Skeletal muscle cell (primary cell): ENCODE measurements at regions not wholly inside any gene's neighbourhood (a gene's known extent, or its start where the extent isn't known, plus 50 kb on each side); places are given as distances from the start of the nearest gene placed in this dataset.
A peak's percentile ranks its signal among the peaks of the same experiment; 100 is the strongest.

Experiments used
- DNase-seq: peaks from one replicate; pipeline ENCODE4 v3.0.0-alpha.2; 2010; ENCODE audit warnings: low read depth
- H3K4me3 ChIP-seq: 2 replicates; pipeline ENCODE4 v1.5.1; 2011; ENCODE audit warnings: low read depth, mild to moderate bottlenecking, control low read depth, low read length, moderate library complexity

DNA sequence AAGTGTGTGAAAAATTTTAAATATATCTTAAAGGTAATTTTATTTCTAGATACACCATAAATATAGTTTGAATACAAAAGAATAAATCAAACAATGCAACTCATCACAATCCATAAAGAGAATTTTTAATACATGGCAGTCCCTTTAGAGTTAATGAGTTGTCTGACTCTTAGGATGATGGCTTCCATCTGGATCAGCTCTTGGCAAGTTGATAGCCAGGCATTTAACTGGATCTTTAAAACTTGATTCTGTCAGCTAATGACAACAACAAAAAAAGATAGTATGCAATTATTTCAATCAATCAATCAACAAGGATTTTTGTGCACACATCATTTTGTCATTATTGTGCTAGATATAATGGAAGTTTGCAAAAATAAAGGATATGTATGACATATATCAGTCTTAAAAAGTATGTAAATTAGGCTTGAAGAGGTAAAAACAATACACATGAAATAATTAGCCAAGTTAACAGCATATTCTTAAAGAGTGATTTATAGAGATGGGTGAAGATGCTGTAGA lies 174.9 kb upstream of the PCDH18 start:
- DNase-seq = no peak
- H3K4me3 ChIP-seq = no peak overlapping the region

DNA sequence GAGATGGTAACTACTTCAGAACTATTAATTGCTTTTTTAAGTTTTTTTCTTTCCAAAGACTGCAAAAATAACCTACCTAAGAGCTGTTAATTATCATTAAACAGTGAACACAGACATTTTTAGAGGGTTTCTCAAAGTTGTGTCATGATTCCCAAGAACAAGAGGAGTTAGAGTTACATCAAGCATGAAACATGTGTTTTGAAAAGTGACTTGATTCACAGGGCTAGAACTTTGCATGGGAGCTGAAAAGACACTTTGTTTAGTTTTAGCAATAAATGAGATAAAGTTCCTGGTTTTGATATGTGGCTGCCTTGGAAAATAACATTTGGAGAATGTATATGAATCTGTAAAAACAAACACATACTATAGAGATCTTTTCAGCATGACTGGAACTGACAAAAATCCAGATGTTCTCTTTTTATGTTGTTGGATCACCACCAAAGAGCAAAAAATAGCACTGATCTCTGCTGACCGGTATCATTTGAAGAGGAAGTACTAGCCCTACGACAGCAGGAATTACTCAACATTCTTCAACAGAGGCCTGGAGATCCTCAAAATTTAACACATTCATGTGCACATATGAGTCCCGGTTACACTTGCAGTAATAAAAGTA lies 173.0 kb upstream of the PCDH18 start:
- no peak overlapping the region for H3K4me3 ChIP-seq
- peak; percentile 90 for DNase-seq

DNA sequence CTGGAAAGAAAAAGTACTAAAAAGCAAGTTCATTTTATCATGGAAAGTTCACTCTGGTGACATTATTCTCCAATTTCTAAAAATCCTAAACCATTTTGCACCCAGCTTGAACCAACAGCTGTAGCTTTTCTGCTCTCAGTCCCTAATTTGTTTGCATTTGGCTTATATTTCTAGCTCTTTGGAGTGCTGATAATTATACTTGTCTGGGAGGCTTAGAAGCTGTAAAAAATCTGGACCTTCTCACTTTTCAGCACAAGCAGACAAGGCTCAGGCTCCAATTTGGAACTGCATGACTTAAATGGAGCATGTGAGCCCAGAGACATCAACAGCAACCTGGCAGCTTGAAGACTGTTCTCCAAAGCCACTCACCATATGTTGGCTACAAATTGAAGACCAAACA lies 170.9 kb upstream of the PCDH18 start:
- DNase-seq = no peak
- H3K4me3 ChIP-seq = no peak overlapping the region

DNA sequence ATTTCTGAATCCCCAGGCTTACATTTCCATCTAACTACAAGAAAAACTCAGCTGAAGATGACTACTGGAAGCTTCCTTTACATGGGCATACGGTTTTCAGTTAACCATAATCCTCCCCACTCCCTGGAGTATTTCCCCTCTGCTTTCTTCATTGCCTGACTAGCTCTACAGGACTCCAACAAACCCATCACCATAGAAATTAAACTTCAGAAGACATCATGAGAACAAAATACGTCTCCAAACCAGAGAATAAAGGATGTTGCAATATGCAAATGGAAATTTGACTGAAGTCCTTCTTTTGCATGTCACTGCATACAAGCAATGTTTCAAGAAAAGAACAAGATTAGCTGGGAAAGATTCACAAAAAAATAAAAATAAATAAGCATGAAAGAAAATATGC lies 170.2 kb upstream of the PCDH18 start:
- DNase-seq = no peak
- H3K4me3 ChIP-seq = no peak overlapping the region

DNA sequence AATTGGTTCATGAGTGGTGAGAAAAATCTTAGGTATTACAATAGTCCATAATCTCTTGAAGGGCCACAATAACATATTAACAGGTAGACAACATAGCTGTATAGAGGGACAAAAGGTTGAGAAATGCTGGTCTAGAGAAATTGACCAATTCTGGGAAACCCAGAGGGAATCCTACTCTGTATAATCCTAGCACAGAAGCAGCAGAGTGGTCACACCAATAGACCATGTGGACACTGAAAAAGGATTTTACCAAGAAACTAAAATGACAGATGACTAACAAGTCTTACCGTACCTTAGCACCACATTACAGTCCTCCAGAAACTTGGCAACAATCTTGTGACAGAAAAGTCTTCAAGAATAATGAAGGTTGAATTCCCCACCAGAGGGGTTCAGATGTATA lies 169.1 kb upstream of the PCDH18 start:
- DNase-seq = no peak
- no peak overlapping the region for H3K4me3 ChIP-seq

DNA sequence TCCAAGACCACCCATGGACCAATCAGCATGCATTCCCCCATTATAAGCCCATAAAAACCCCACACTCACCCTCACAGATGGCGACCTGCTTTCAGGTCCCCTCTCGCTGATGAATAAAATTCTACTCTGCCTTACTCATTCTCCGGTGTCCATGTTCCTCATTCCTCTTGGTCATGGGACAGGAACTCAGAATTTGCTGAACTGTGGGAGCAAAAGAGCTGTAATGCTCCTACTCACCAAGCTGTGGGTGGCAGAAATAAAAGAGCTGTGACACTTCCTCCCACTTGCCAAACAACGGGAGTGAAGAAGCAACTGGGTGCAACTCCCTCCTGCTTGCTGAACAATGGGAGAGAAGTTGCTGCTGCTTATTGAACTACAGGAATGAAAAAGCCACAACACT lies 168.5 kb upstream of the PCDH18 start:
- no peak for DNase-seq
- H3K4me3 ChIP-seq = no peak overlapping the region

DNA sequence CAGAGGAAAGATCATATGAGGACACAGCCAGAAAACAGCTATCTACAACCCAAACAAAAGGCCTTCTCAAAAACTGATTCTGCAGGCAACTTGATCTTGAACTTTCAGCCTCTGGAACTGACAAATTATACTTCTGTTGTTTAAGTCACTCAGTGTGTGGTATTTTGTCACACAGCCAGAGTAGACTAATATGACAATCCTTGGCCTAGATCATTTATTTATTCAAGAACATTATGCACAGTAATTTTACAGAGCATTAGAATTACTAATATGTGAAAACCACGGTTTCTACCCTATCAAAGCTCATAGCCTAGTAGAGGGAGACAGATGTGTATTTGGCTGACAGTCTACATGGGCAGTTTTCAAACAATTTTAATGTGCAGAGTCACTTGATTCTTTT lies 167.8 kb upstream of the PCDH18 start:
- H3K4me3 ChIP-seq = no peak overlapping the region
- no peak for DNase-seq

DNA sequence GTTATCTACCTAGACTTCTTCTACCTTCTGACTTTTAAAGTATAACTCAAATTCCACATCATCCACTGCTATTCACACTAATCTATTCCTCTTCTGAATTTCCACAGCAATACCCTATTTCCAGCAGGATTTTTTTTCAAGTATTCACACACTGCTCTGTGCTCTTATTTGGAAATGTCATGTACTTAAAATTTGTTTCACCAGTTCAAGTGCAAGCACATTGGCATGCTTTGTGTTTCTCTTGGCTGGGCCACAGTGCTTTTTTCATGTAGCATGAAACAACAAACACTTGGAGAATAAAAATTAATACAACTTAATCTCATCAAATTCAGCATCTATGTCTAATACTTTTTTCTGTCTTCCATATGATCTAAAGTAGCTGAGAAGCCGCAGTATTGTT lies 161.8 kb upstream of the PCDH18 start:
- DNase-seq = no peak
- H3K4me3 ChIP-seq = no peak overlapping the region

DNA sequence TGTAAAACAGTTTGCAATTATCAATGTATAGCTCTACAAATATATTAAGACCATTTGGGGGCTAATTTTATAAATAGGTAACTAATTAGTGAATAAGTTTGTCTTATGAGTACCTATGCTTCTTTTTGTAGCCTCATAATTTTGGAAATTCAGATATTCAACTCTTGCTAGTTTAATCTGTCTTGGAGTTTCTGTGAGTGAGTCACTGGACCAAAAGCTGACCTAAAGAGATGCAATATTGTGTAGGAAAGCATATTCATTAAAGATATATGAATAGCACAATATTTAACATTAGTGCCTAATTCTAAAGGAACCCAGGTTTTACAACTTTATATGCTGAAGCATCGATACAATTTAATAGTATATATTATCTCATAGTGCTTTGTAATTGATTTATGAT lies 161.3 kb upstream of the PCDH18 start:
- H3K4me3 ChIP-seq = no peak overlapping the region
- DNase-seq = no peak

DNA sequence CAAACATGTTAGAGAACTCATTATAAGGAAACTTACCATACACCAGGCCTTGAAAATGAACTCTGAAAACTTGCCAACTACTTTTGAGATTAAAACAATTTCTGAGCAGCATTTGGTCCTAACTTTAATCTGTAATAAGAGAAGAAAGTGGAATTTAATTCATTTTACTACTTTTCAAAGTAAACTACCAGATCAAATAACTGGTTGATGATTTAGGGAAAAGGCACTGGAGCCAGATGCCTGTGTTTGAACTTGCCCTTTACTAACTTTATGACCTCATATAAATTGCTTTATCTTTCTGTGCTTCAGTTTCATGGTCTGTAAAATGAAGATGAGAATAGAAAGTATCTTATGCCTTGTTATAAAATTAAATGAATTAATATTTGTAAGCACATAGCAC lies 159.9 kb upstream of the PCDH18 start:
- DNase-seq = no peak
- H3K4me3 ChIP-seq = no peak overlapping the region

DNA sequence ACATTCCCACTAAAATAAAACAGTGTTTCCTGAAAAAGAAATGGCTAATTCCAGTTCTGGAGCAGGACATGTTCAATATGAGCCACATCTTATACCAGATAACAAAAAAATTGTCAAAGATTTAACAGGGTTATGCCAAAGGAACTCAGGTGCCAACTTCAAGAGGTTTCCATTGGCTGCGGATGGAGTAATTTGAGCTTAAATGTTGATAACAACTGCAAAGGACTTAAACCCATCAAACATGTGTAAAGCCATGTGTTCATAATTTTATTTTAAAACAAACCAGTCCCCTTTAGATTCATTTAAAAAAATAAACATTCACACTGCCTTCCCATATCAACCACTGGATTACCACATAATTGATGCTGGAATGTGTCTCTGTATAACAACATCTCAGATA lies 156.4 kb upstream of the PCDH18 start:
- H3K4me3 ChIP-seq = no peak overlapping the region
- DNase-seq = no peak

DNA sequence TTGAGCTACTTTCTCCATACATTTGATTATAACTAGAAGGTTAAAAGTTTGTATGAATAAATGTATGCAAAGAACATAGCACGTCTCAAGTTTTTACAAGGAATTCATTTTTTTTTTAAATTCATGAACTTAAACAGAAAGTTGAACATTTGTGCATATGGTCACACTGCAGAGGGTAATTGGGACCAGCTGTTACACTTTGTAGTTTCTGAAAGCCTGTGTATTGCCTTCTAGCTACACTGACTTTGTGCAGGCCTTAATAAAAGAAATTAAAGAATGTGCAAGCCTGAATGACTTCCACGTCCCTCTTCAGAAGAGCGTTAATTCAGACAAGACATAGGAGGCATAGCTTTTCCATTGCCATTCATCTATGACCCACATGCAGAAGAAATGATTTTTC lies 153.1 kb upstream of the PCDH18 start:
- DNase-seq = no peak
- H3K4me3 ChIP-seq = no peak overlapping the region

DNA sequence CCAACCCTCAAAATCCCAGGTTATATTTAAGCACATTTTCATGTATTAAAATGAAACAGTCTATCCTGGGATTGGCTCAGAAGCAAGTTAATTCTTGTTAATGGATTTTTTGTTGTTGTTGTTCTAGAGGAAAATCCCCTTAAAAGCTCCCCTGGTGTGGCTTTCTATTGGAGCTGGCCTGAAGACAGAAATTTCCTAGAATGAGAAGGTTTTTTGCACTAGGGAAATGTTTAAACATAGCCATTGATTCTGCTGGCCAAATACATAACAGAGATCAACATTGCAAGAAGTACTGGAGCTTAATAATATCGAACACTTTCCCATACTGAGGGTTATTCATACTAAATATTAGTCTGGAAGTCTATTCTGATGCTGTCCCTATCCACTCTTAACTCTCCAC lies 148.8 kb upstream of the PCDH18 start:
- DNase-seq = no peak
- no peak overlapping the region for H3K4me3 ChIP-seq

DNA sequence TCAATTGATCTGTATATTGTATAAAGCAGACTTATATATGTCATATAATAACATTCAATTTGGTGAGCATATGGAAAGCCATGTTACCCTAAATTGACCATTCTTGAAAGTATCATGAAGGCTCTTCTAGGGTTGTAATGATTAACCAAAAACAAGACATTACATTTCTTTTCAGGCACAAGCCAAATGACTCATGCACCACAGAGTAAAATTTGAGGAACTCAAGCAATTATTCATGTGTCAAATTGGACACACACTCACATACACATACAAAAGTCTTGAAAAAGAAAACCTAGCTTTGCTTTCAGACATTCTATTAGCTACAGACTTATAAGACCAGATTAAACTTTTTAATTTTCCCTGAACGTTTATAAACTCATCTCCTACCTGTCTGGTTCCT lies 146.5 kb upstream of the PCDH18 start:
- DNase-seq = peak; percentile 68
- H3K4me3 ChIP-seq = no peak overlapping the region

DNA sequence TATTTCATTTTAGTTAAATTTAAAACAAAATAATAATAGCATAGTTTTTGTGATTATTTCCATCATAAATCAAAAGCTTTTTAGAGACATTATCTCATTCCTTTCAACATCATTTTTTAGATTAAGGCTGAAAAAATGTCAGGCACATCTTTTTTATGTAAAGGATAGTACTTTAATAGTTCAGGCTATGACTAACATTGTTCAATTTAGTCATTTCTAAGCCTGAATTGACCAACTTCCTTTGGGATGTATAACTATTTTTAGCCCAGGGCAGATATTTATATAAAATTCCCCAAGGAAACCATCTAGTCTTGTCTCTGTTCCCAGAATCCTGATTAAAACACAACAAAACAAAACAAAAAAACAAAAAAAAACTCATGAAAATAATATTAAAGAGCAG lies 145.6 kb upstream of the PCDH18 start:
- H3K4me3 ChIP-seq = no peak overlapping the region
- DNase-seq = peak; percentile 56

DNA sequence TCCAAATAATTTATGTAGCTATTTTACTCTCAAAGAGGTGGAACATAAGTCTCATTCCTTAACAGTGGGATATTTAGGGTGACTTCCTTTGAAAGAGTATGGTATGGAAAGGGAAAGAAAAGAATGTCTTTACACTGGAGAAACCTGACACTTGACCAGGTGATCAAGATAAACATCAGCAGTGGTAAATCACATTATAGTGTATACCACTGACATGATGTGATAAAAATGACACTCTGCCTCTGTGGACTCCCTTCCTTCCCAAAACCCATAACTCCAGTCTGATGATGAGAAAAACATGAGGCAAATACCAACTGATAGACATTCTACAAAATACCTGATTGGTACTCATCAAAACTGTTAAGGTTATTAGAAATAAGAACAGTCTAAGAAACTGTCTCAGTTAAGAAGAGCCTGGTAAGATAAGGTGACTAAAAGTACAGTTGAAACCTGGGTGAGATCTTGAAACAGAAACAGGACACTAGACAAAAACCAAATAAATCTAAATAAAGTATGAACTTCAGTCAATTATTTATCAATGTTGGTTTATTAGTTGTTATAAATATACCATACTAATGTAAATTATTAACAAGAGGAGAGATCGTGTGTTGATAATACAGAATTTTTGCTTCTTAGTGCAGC lies 144.2 kb upstream of the PCDH18 start:
- H3K4me3 ChIP-seq = no peak overlapping the region
- DNase-seq = no peak

DNA sequence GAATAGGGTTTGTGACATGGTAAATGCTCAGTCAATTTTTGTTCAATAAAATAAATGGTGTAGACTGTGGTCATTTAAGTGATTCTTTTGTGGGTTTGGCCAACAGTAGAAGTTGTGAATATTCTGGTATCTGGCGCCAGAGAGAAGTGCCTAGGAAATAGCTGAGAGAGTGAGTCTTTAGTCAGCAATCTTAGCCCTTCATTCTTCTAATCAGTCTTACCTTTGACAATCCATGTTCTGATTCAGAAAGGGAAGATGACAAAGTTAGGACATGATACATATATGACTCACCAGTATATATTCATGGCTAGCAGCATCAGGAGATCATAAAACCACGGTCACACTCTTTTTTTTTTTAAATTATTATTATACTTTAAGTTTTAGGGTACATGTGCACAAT lies 141.8 kb upstream of the PCDH18 start:
- no peak for DNase-seq
- no peak overlapping the region for H3K4me3 ChIP-seq

DNA sequence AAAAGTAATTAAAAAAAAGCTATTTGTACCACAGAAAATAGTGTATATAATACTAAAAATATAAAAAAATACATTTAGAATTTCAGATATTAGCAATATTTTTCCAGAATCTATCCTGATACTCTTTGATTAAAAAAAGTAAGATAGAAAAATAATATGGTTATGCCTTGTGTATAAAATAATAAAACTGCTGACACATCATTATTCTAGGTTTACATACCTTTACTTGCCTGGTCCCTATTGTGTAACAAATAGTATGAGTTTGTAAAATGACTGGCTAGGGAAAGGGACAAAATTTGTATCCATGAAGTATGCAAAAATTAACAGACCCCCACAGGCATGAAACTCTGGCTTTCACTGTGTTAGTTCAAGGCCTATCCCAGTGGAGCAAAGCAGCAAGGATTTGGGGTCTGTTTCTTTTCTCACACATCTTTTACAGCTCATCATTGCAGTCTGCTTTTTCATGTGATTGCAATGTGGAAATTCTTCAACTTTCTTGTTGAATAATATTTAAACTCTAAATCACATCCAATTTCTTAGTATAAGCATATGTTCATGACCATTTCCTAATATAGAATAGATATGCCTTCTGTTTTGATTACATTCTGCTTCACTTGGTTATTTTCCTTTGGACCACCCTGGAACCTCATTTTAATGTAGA lies 136.7 kb upstream of the PCDH18 start:
- no peak for DNase-seq
- no peak overlapping the region for H3K4me3 ChIP-seq

DNA sequence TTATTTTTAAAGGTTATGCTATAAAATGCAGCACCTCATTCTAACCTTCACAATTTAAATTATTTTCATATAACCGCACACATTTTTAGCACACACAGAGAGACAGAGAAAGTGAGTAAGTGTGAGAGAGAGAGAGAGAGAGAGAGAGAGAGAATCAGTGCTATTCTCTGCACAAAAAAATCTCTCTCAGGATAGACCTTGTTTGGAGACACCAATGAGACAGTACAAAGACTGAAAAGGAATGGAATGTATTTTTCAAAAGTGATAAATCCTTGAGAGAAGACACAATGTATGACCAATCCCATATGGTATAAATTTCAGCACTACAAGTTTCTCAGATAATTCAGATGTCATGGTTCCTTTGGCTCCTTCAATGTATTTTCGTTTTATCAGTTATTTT lies 132.1 kb upstream of the PCDH18 start:
- DNase-seq = peak; percentile 43

DNA sequence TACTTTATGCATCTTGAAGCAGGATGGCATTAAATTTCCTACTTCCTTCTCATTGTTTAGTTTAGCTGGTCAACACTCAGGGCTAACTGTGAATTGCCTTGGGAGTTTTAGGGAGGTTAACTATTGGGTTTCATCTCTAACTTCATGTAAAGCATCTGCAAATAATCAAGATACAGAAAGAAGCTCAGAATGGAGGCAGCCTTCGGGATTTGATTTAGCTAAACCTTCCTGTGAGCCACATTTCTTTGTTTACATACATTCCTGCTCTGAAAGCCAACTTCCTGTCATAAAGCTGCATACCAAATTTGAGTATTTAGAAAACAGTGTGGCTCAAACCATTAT lies 131.7 kb upstream of the PCDH18 start:
- H3K4me3 ChIP-seq = no peak overlapping the region
- DNase-seq = peak; percentile 73

More for the DNA sequence above, 132.1 kb upstream of the PCDH18 start:
- no peak overlapping the region for H3K4me3 ChIP-seq
